Astrocyte (in vitro differentiated cells and primary cell): ENCODE measurements at regions not wholly inside any gene's neighbourhood (a gene's known extent, or its start where the extent isn't known, plus 50 kb on each side); places are given as distances from the start of the nearest gene placed in this dataset.

ENCODE experiments used
- DNase-seq: peaks from one replicate; pipeline ENCODE4 v3.0.0-alpha.2; 2010; ENCODE audit warnings: low read depth
- FAIRE-seq: peaks from 2 replicates; lab custom pipeline; 2011; peaks lifted over from hg19 to GRCh38; lab: Jason Lieb, UNC
- H2AFZ ChIP-seq: 2 replicates; pipeline ENCODE4 v1.6.0; 2012; ENCODE audit warnings: low read depth, low read length, inconsistent platforms
- H3K27ac ChIP-seq: 2 replicates; pipeline ENCODE4 v1.5.1; 2011; ENCODE audit warnings: low read depth, low read length, inconsistent platforms
- H3K27me3 ChIP-seq: 2 replicates; pipeline ENCODE4 v1.6.0; 2011; ENCODE audit warnings: low read length, inconsistent platforms; ENCODE audit not compliant: insufficient read depth
- H3K36me3 ChIP-seq: 2 replicates; pipeline ENCODE4 v1.5.1; 2011; ENCODE audit warnings: low read length, inconsistent platforms; ENCODE audit not compliant: insufficient read depth
- H3K4me1 ChIP-seq: 2 replicates; pipeline ENCODE4 v1.5.1; 2011; ENCODE audit warnings: low read length, inconsistent platforms; ENCODE audit not compliant: insufficient read depth
- H3K4me2 ChIP-seq: 2 replicates; pipeline ENCODE4 v1.6.0; 2012; ENCODE audit warnings: low read length, inconsistent platforms
- H3K4me3 ChIP-seq: 2 replicates; pipeline ENCODE4 v1.5.1; 2011; ENCODE audit warnings: low read depth, mild to moderate bottlenecking, low read length, inconsistent platforms; ENCODE audit not compliant: insufficient read depth
- H3K79me2 ChIP-seq: 2 replicates; pipeline ENCODE4 v1.6.0; 2012; ENCODE audit warnings: mild to moderate bottlenecking, low read length, inconsistent platforms; ENCODE audit not compliant: insufficient read depth
- H3K9ac ChIP-seq: 2 replicates; pipeline ENCODE4 v1.6.0; 2012; ENCODE audit warnings: mild to moderate bottlenecking, low read length, inconsistent platforms
- H3K9me3 ChIP-seq: 2 replicates; pipeline ENCODE4 v1.5.1; 2012; ENCODE audit warnings: low read depth, mild to moderate bottlenecking, low read length, inconsistent platforms; ENCODE audit not compliant: insufficient read depth
- H4K20me1 ChIP-seq: 2 replicates; pipeline ENCODE4 v1.6.0; 2012; ENCODE audit warnings: low read length, inconsistent platforms; ENCODE audit not compliant: insufficient read depth
- H3K27ac Mint-ChIP-seq: one replicate; pipeline ENCODE4 v1.8.0; 2021; ENCODE audit warnings: mild to moderate bottlenecking, mixed read lengths; ENCODE audit not compliant: unreplicated experiment
- H3K27me3 Mint-ChIP-seq: one replicate; pipeline ENCODE4 v1.8.0; 2021; ENCODE audit warnings: low read depth, mixed read lengths; ENCODE audit not compliant: unreplicated experiment
- H3K36me3 Mint-ChIP-seq: one replicate; pipeline ENCODE4 v1.8.0; 2021; ENCODE audit warnings: low read depth, mixed read lengths; ENCODE audit not compliant: unreplicated experiment
- H3K4me1 Mint-ChIP-seq: one replicate; pipeline ENCODE4 v1.8.0; 2021; ENCODE audit warnings: low read depth, mixed read lengths; ENCODE audit not compliant: unreplicated experiment
- H3K4me3 Mint-ChIP-seq: one replicate; pipeline ENCODE4 v1.8.0; 2021; ENCODE audit warnings: mild to moderate bottlenecking, moderate library complexity, mixed read lengths; ENCODE audit not compliant: unreplicated experiment
- H3K9me3 Mint-ChIP-seq: one replicate; pipeline ENCODE4 v1.8.0; 2021; ENCODE audit warnings: mild to moderate bottlenecking, mixed read lengths; ENCODE audit not compliant: unreplicated experiment
- CTCF ChIP-seq: IDR thresholded peaks from 2 replicates; pipeline ENCODE4 v1.5.1; 2011; ENCODE audit warnings: low read depth, mild to moderate bottlenecking, inconsistent platforms, low read length, moderate library complexity; ENCODE audit not compliant: insufficient read depth
- EZH2 ChIP-seq: IDR thresholded peaks from 2 replicates; pipeline ENCODE4 v1.6.1; 2012; ENCODE audit warnings: mild to moderate bottlenecking, low read length, inconsistent platforms; ENCODE audit not compliant: insufficient read depth

- peaks cover 6% of the 10 kb centered on the region for H3K4me1 ChIP-seq
- H3K4me3 Mint-ChIP-seq = no peak overlapping the region
- no peaks in the 10 kb centered on the region for H3K79me2 ChIP-seq
- H3K9me3 Mint-ChIP-seq = peaks cover 2% of the 10 kb centered on the region
- H3K9ac ChIP-seq = no peak overlapping the region
- H3K27me3 Mint-ChIP-seq = peaks cover 11% of the 10 kb centered on the region
- TF ChIP-seq CTCF (no peak), EZH2 (no peak)
- H3K9me3 ChIP-seq = no peaks in the 10 kb centered on the region
- H3K27ac ChIP-seq = no peak overlapping the region
- H3K27me3 ChIP-seq = peaks cover 19% of the 10 kb centered on the region
- H3K4me2 ChIP-seq = no peak overlapping the region
- H3K36me3 ChIP-seq = no peaks in the 10 kb centered on the region
- no peak for DNase-seq
- no peaks in the 10 kb centered on the region for H4K20me1 ChIP-seq
- H3K4me1 Mint-ChIP-seq = peaks cover 26% of the 10 kb centered on the region
- H3K27ac Mint-ChIP-seq = no peak overlapping the region
- H3K36me3 Mint-ChIP-seq = no peaks in the 10 kb centered on the region
- no peak for FAIRE-seq
- no peak overlapping the region for H3K4me3 ChIP-seq
- no peak overlapping the region for H2AFZ ChIP-seq
Observed at GRCh38 chr3:43956945-43957344, 266.2 kb downstream of the ABHD5 start.

GRCh38 chr3:43957553-43957952 is 266.8 kb downstream of the ABHD5 start:
- Histone ChIP-seq H3K27me3 (peaks cover 19% of the 10 kb centered on the region), H3K4me1 (peaks cover 6% of the 10 kb centered on the region), H3K36me3 (no peaks in the 10 kb centered on the region), H3K27ac (no peak overlapping the region), H3K79me2 (no peaks in the 10 kb centered on the region), H2AFZ (no peak overlapping the region), H4K20me1 (no peaks in the 10 kb centered on the region), H3K4me2 (no peak overlapping the region), H3K9me3 (no peaks in the 10 kb centered on the region), H3K4me3 (no peak overlapping the region), H3K9ac (no peak overlapping the region)
- Mint-ChIP-seq H3K27me3 (peaks cover 13% of the 10 kb centered on the region), H3K4me3 (no peak overlapping the region), H3K4me1 (peaks cover 26% of the 10 kb centered on the region), H3K36me3 (no peaks in the 10 kb centered on the region), H3K9me3 (peaks cover 2% of the 10 kb centered on the region), H3K27ac (no peak overlapping the region)
- no peak for FAIRE-seq
- no peak for TF ChIP-seq CTCF
- no peak for TF ChIP-seq EZH2
- DNase-seq = no peak

- no peak for FAIRE-seq
- Mint-ChIP-seq H3K27ac (no peak overlapping the region), H3K4me1 (peaks cover 26% of the 10 kb centered on the region), H3K4me3 (no peak overlapping the region), H3K9me3 (peaks cover 2% of the 10 kb centered on the region), H3K27me3 (peaks cover 17% of the 10 kb centered on the region), H3K36me3 (no peaks in the 10 kb centered on the region)
- H3K36me3 ChIP-seq = no peaks in the 10 kb centered on the region
- H2AFZ ChIP-seq = no peak overlapping the region
- no peak for DNase-seq
- no peak overlapping the region for H3K27ac ChIP-seq
- no peak overlapping the region for H3K9ac ChIP-seq
- no peaks in the 10 kb centered on the region for H4K20me1 ChIP-seq
- no peak overlapping the region for H3K4me3 ChIP-seq
- H3K4me1 ChIP-seq = peaks cover 6% of the 10 kb centered on the region
- no peaks in the 10 kb centered on the region for H3K9me3 ChIP-seq
- H3K79me2 ChIP-seq = no peaks in the 10 kb centered on the region
- H3K27me3 ChIP-seq = peaks cover 19% of the 10 kb centered on the region
- TF ChIP-seq CTCF (no peak), EZH2 (no peak)
- no peak overlapping the region for H3K4me2 ChIP-seq
Observed at GRCh38 chr3:43958005-43958770, 267.4 kb downstream of the ABHD5 start.
